Femur (tissue), 1 donor: ENCODE measurements at regions not wholly inside any gene's neighbourhood (a gene's known extent, or its start where the extent isn't known, plus 50 kb on each side); places are given as distances from the start of the nearest gene placed in this dataset.
A peak's percentile ranks its signal among the peaks of the same experiment; 100 is the strongest.
"Not testable (repeated sequence)": the region's sequence is repeated elsewhere in the genome, so short reads cannot be mapped to it uniquely, and the experiment has no call there.

ENCODE experiments used
- DNase-seq: peaks from one replicate; pipeline ENCODE4 v3.0.0-alpha.2; 2017

- no peak for DNase-seq
Measured at GRCh38 chr7:116342125-116342524, 131.8 kb downstream of the TES start.

GRCh38 chr7:116347151-116347832, 137.0 kb downstream of the TES start:
- no peak for DNase-seq

GRCh38 chr7:116348346-116348745, 138.0 kb downstream of the TES start:
- no peak for DNase-seq

GRCh38 chr7:116351966-116352365, 141.6 kb downstream of the TES start:
- no peak for DNase-seq

GRCh38 chr7:116353647-116354046, 143.3 kb downstream of the TES start:
- peak; percentile 60 for DNase-seq

- peak; percentile 95 for DNase-seq
Measured at GRCh38 chr7:116354171-116354545, 143.8 kb downstream of the TES start.

- DNase-seq: peak; percentile 90
Measured at GRCh38 chr7:116354546-116355423, 144.4 kb downstream of the TES start.

- no peak for DNase-seq
Measured at GRCh38 chr7:116355424-116355765, 144.1 kb upstream of the CAV2 start.

- no peak for DNase-seq
Measured at GRCh38 chr7:116356333-116356965, 143.1 kb upstream of the CAV2 start.

GRCh38 chr7:116356979-116357378, 142.6 kb upstream of the CAV2 start:
- DNase-seq: peak; percentile 24

- no peak for DNase-seq
Measured at GRCh38 chr7:116357781-116358670, 141.5 kb upstream of the CAV2 start.

GRCh38 chr7:116361767-116362166, 137.8 kb upstream of the CAV2 start:
- no peak for DNase-seq

GRCh38 chr7:116363637-116364432, 135.7 kb upstream of the CAV2 start:
- DNase-seq: no peak

GRCh38 chr7:116364469-116364868, 135.1 kb upstream of the CAV2 start:
- no peak for DNase-seq

GRCh38 chr7:116365797-116366196, 133.7 kb upstream of the CAV2 start:
- DNase-seq: no peak

GRCh38 chr7:116367171-116367813, 132.2 kb upstream of the CAV2 start:
- no peak for DNase-seq

GRCh38 chr7:116368965-116369364, 130.6 kb upstream of the CAV2 start:
- DNase-seq: no peak

GRCh38 chr7:116371536-116371935, 128.0 kb upstream of the CAV2 start:
- DNase-seq: not testable (repeated sequence)

GRCh38 chr7:116373229-116373628, 126.3 kb upstream of the CAV2 start:
- not testable (repeated sequence) for DNase-seq

GRCh38 chr7:116377721-116378120, 121.8 kb upstream of the CAV2 start:
- DNase-seq: no peak

GRCh38 chr7:116380025-116380424, 119.5 kb upstream of the CAV2 start:
- DNase-seq: peak; percentile 31
